NCI-H2029 treated with DMSO at 0.1 percent for 48 hours (cell line): ENCODE measurements at regions not wholly inside any gene's neighbourhood (a gene's known extent, or its start where the extent isn't known, plus 50 kb on each side); places are given as distances from the start of the nearest gene placed in this dataset.

ENCODE experiments used
- DNase-seq: peaks from one replicate; lab custom pipeline; 2025; lab: John Stamatoyannopoulos, UW

DNA sequence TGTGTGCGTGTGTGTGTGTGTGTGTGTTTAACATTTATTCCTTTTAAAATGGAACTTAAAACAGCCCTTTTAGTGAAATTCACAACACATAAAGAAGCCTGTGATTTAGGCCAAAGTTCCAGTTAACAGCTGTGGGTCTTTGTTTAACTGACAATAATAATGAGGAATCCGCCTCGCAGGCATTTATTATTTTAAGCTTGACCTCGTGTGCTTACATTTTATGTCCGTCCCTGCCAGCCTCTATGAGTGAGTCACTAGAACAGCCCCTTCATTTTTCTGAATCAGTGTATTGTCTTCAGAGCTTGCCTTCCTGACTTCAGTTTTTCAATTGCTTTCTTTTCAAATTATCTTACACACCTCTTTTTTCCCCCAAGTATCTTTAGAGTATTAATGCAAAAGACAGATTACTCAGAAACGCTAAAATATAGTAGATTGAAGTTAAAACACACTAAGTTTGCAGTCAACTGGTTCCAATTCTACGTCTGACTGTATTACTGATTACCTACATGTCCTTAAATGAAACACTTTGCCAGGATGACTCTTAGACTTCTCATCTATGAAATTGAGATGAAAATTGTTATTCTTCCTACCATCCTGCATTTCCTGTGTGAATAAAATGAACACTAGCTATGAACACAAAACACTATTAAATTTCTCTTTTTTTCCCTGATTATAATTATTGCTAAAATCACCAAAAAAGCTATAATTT lies 319.6 kb upstream of the HS3ST1 start:
- no peak for DNase-seq

DNA sequence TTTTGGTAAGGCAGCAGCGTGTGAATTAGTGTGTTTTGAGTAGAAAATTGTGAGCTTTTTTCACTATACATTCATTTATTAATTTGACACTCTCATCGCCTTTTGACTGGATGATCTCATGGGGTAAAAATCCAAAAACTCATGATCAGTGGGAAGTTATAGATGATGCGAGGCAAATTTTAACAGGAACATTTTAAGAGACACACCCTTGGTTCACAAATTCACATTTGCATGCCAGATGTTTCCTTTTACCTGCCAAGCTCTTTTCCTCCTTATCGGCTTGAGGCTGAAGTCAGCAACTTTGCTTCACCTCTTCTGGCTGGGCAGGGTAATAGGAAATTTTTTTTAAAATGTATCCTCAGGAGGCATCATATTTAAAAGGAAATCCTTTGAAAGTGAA lies 318.0 kb upstream of the HS3ST1 start:
- DNase-seq = no peak

DNA sequence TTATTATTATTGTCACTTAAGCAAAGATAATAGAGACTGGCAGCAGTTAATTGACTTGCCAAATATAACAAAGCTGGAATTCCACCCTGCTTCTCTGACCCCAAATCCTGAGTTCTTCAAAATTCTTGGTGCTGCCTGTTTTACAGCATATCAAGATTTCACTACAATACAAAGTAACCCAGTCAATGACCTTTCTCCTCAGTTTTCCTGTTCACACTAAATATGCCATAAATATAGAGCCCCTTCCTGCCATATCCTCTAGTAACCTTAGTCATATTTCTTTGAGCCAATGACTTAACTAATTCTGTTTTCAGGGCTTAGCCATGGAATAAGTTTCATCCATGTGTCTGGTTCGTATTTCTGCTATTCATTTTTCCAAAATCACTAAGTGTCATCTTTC lies 315.3 kb upstream of the HS3ST1 start:
- DNase-seq = no peak

DNA sequence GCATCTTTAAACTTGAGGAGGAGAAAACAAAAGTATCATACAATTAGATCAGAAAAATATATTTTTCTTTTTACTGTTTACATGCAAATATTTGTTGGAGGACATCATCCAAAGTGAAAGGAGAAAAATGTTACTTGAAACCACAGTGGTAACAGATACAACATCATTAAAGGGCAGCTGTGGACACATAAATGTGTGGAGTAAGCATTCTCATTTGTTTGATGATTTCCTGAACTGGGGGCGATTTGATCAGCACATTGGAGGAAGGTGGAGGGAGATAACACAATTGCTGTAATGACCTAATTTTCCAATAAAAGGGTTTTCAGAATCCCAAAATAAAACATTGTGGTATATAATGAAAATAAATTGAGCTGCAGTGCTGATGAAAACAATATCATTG lies 314.5 kb upstream of the HS3ST1 start:
- no peak for DNase-seq

DNA sequence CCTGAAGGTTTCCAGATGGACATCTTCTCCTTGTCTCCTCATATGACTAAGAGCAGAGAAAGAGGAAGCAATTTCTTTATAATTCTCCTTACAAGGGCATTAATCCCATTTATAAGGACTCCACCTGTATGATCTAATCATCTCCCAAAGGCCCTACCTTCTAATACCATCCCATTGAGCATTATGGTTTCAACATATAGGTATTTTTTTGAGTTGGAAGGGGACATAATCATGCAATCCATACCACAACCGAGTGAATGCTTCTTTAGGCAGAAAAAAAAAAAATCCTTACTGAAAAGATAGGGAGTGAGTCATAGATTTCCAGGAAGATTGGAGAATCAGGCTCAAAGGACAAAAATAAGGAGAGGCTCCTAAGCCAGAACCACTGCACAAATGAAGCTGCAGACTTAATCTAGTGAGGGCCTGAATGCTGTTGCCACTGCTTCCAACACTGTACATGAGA lies 312.5 kb upstream of the HS3ST1 start:
- DNase-seq = no peak

DNA sequence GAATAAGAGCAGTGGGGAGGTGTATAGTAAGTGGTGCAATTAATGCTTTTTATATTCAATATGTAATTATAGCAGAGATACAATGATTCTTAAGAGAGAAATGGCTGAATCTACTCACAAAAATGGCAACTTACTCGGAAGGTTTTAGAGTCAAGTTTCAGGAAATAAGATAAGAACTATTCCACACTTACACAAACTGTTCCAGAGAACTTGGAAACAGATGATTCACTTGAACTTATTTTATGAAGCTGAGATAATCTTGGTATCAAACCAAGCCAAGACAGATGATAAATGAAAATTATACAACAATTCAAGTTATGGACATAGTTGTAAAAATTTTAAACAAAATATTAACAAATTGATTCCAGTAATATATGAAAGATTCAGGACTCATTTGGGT lies 311.3 kb upstream of the HS3ST1 start:
- DNase-seq = no peak

DNA sequence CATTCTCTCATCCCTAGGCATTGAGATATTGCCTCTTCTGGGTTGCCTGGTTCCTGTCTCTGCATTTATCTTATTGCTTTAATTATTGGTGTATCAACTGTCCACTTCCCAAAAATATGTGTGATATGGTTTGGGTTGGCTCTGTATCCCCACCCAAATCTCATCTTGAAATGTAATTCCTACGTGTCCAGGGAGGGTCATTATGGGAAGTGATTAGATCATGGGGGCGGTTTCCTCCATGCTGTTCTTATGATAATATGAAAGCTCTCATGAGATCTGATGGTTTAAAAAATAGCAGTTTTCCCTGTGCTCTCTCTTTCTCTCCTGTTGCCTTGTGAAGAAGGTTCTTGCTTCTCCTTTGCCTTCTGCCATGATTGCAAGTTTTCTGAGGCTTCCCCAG lies 308.3 kb upstream of the HS3ST1 start:
- DNase-seq = no peak

DNA sequence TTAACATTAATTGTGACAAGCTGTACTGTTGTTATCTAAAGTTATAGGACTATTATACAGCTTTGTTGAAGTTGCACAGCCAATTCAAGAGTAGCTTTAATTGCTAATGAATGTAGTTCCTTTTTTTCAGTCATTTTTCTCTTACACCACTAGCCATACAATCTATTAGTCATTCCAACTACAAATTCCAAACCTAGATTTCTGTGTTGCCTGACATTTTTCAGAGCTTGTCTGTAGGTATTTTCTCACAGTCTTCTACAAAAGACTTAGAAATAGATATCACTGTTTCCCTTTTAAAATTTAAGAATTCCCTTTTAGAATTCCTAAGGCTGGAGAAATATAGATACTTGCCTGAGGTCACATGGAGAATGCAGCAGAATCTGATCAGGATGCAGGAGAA lies 307.0 kb upstream of the HS3ST1 start:
- no peak for DNase-seq

DNA sequence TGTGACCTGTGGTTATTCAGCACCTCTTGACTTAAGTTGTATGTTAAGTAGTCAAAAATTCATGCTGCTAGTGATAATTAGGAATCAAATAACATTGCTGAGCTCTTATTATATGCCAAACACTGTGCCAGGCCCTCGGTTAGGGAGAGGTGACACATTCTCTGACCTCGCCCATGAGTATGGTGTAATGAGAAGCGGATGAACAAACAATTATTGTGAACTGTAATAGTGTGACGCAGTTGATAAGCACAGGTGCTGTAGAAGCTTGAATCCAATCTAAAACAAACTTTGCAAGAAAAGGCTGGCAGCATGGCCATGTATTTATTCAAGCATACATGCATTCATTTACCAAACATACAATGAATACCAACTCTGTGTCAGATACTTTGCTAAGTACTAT lies 303.5 kb upstream of the HS3ST1 start:
- DNase-seq = peak; percentile 89

DNA sequence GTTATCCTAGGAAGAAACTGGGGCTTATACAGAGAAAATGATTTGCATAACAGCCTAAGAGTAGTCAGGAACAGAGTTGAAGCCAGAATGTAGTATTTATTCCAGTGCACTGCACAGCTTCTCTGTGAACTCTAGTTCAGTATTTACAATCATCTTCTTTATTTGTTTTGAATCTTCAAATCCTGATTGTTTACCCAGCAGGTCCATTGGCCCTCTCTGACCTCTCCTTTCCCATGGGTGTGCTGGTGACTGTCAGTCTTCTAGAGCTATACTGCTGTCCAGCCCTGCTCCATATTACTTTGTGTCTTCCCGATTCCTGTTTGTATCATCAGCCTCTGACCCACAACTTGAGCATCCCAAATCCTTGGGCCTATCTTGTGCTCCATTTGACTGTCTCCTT lies 301.9 kb upstream of the HS3ST1 start:
- DNase-seq = no peak

DNA sequence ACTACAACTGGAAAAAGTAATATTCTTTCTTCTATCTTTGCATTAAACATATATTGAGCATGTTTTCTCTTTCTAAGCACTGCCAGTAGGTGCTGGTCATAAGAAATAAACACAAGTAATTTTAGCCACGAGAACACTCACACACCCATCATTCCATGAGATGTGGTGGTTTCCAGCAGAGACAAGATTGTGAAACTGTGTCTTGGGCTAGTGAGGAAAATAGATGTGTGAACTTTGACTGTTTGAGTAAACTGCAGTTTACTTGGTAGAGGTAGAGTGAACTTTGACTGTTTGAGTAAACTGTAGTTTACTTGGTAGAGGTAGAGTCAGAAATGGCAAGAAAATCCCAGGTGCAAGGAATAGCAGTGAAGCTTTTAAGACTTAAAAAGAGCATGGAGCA lies 300.9 kb upstream of the HS3ST1 start:
- DNase-seq = no peak

DNA sequence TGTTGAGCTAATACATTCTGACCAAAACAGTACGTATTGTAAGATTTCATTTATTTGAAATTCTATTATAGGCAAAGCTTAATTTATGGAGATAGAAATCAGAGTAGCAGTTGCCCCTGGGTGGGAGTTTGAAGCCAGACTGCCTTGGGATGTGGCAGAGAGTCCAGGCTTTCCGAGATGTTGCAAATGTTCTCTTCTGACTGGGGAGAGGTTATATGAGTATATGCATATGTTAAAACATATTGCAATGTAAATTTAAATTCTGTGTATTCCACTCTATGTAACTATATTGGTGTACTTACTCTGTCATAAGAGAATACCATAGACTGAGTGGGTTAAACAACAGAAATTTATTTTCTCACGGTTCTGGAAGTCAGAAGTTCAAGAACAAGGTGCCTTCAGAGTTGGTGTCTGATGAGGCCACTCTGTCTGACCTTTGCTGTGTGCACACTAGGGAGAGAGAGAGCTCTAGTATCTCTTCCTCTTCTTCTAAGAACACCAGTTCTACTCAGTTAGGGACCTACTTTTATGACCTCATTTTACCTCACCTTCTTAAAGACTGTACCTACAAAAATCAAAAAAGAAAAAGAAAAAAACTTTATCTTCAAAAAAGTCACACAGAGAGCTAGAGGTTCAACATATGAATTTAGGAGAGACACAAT lies 299.3 kb upstream of the HS3ST1 start:
- DNase-seq = no peak

DNA sequence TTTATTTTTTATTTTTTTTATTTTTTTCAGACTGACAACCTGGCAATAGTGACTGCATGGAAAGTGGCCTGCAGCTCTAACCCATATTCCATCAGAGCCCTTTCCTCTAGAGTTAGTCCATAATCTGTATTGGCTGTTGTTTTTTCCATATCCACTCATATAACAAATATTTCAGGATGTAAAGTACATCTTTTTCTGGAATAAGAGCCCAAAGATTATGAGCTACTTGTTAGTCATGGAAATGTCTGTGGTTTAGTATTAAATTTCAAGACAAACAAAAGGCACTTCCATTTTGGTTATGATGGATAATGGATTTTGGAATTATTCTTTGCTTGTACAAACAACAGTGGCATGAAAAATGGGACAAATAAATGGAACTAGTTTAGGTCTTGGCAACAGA lies 296.0 kb upstream of the HS3ST1 start:
- DNase-seq = no peak

DNA sequence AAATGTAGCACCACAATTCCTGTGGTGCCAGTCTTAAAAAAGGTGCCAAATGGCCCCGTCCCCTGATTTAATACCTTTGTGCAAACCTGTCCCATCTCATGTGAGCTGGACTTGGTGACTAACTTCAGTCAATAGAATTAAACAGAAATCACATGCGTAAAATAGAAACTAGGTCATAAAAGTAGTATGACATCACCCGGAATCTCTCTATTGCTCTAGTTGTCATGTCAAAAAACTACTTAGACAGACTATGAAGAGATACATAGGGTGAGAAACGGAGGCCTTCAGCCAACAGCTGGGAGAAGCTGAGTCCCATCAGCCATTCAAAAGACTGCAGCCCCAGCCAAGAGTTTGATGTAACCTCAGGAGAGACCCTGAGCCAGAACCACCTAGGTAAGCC lies 293.5 kb upstream of the HS3ST1 start:
- no peak for DNase-seq

DNA sequence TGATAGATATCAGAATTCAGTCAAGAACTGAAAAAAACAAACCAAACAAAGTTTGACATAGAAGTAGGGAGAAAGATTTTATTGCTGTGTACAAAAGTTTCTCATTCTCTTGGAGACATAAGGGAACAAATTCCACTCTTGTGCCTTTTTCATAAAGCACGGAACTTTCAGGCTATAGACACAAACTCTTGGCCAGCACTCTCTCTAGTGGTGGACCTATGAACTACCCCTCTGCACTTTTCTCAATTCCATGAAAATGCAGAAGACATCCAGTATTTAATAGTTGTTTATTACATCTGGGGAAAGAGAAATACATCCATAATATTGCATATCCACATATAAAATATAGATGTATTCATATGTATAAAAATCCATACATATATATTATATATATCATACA lies 291.6 kb upstream of the HS3ST1 start:
- peak; percentile 29 for DNase-seq

DNA sequence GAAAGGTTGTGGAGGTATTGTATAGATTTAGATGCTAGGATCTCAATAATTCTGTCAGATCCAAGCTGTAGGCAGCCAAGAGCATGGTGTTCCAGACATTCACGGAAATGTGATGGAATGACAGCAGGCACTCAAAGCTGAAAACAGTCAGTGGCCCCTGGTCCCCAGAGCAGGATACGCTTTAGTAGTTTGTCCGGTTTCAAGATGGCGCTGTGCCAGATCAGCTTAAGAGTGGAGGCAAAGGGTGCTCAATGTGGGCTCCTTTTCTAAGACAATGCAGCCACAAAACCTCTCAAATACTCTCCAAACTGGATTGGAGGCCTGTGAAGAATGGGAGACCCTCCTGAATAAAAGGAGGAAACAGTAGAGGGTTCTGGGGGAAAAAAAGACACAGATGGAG lies 291.2 kb upstream of the HS3ST1 start:
- no peak for DNase-seq

DNA sequence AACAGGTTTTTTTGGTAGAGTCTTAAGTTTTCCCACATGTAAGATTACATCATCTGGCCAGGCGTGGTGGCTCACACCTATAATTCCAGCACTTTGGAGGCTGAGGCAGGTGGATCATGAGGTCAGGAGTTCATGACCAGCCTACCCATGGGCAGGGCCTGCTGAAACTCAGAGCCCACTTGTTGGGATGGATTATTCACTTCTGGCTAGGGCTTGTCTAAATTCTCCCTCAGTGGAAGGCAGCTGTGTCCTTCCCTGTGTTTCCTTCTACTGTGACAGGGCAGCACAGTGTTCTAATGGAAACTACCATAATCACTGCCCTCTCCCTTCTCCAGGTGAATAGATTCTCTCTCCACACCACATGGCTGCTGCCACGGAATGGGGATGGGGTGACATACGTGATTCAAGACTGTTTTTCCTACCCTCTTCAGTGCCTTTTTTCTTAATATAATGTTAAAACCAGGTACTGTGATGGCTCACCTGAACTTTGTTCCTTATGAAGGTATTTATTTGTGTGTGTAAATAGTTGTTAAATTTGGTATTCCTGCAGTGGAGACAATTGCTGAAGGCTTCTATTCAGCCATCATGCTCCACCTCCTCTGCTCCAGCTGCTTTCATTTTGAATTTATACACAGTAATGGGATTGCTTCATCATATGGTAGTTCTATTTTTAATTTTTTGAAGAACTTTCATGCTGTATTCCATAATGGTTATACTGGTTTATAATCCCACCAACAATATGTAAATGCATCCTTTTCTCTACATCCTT lies 287.2 kb upstream of the HS3ST1 start:
- DNase-seq = no peak

DNA sequence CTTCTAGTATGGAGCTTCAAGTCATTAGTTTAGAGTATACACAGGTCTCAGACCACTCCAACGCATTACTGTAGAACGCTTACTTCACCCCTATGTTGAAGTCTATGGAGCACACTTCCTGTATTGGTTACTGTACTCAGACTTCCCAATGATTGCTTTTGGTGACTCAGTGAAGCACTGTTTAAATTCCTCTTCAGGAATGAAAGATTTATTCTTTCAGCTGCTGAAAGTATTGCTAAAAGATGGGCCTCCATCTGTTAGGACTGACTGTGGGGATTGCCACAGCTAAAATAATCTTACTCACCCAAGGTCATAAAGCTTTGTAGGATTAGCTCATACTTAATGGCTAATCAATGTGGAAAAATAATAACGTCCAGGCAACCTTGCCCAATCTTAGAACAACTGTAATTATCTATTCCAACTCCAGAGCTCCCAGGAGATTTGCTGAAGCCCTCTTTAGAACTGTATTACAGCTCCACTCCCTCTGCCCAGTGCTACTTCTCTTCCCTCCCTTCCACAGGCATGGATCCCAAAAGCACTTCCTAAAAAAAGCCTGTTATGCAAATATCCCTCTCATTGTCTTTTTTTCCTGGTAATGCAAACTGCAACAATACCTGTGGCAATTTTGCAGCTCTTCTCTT lies 281.9 kb upstream of the HS3ST1 start:
- DNase-seq = peak; percentile 27

DNA sequence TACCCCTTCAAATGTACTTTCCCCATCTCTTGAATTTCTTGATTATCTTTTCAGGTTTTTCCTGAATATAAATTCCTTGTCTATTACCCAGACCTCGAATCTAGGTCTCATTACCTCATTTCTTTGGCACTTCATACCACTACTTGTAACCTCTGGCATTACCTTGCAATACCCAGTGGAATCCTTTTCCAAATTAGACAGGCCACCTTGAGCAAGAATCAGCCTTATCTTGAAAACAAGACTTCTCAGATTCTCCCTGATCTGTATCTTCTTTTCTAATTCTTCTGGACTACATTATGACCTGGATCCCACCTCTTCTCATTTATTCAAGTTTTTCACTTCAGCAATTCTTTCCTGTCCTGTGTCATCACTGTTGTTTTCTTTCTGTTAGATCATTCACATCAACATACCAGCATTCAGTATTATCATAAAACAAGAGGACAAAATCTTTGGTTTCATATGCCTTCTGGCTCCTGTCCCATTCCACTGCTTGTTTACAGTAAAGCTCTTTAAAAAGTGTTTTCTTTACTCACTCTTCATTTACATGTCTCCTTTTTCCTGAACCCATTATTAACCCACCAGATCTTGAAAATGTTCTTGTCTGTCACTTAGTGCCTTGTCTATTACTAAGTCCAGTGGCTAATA lies 275.6 kb upstream of the HS3ST1 start:
- no peak for DNase-seq

DNA sequence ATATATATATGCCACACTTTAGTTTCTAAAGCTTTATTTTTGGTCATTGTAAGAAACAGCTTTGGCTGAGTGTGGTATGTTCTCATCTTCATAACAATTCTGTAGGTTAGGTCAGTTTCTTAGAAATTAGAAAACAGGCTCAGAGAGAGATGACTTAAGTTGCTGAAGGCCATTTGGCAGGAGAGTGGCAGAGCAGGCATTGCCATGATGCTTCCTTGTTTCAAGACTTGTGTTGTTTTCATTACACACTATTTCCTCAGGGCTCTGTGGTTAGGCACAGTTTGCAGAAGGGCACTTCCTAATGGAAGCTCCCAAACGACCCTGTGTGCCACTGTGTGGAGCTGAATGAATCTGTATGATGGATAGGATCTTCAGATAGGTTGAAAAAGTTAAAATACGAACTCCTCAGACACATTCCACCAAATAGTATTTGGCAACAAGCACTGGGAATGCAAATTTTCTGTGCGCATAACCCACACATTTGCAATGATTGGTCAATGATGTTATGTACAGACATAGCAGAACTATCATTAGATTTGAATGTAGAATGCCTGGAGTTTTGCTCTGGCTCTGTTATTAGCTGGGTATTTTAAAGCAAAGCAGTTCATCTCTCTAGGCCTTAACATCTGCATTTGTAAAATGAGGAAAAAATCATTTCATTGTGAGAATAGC lies 274.3 kb upstream of the HS3ST1 start:
- DNase-seq = no peak

DNA sequence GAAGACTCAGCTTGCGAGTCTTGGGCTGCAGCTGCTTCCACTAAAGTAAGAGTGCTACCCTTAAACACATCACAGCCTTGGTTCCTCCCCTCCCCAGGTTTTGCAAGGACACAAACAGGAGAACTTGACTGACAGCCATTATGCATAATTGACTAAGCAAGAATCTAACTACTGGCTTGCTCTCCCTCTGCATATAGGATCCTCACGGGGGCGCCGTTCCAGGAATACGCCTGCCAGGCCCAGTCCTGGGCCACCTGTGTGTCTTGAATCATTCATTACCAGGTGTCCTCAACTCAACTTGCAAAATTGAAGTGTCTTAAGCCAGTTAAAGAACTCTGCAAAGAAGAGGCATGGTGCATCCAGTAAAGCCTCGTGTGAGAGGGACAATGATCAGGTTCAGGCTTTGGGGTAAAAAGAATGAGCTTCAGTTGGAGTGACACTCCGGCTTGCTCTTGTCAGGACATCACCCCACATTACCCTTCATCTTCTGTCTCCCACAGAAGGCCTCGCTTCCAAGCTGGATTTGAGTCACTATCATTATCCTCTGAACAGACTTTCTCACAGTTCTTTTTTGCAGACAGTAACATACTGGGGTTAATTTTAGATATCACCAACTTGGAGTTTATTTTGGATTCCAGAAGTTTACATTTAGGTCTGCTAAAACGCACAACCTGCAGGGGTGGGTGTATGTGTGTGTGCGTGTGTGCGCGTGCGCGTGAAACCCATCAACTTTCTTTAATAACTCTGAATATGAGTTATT lies 273.5 kb upstream of the HS3ST1 start:
- DNase-seq = no peak
